ENCODE measurements at regions not wholly inside any gene's neighbourhood (a gene's known extent, or its start where the extent isn't known, plus 50 kb on each side); places are given as distances from the start of the nearest gene placed in this dataset.

- DNase-seq = no peak
- H3K4me1 ChIP-seq (ENCODE audit: control extremely low read depth in 1 of 4, control insufficient read depth in 4 of 4, insufficient read depth in 4 of 4, low read length in 3 of 4) = no peaks in the 10 kb centered on the region
- no peak overlapping the region for H3K27ac ChIP-seq (ENCODE audit: insufficient read depth in 1 of 2, low read depth in 1 of 2, low read length in 2 of 2, poor library complexity in 1 of 2, severe bottlenecking in 2 of 2)
- H3K4me3 ChIP-seq (ENCODE audit: control insufficient read depth in 1 of 7, extremely low read depth in 1 of 7, insufficient read depth in 4 of 7, low read depth in 2 of 7, low read length in 6 of 7) = no peak overlapping the region
- H3K9me3 ChIP-seq (ENCODE audit: control extremely low read depth in 1 of 5, control insufficient read depth in 4 of 5, insufficient read depth in 2 of 5, low read depth in 1 of 5, low read length in 4 of 5) = no peaks in the 10 kb centered on the region
- POLR2A ChIA-PET = no interaction called here
- no peaks in the 10 kb centered on the region for H3K27me3 ChIP-seq (replicated peaks in 2 of 5; ENCODE audit: control insufficient read depth in 4 of 5, insufficient read depth in 5 of 5, low read length in 4 of 5)
- CTCF ChIA-PET = no interaction called here
- no peaks in the 10 kb centered on the region for H3K36me3 ChIP-seq (ENCODE audit: control insufficient read depth in 4 of 4, insufficient read depth in 4 of 4, low read length in 3 of 4)
- WGBS (ENCODE audit: insufficient coverage) = 100% methylated on average over 1 of the region's 3 CpGs
These were observed 1122.7 kb upstream of the PIK3C3 start for GRCh38 chr18:40832362-40832761.

DNA sequence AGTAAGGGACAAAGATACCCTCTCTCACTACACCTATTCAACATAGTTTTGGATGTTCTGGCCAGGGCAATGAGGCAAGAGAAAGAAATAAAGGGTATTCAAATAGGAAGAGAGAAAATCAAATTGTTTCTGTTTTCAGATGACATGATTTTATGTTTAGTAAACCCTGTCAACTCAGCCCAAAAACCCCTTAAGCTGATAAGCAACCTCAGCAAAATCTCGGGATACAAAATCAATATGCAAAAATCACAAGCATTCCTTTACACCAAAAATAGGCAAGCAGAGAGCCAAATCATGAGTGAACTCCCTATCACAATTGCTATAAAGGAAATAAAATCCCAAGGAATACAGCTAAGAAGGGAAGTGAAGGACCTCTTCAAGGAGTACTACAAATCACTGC is 1130.7 kb upstream of the PIK3C3 start:
- no peaks in the 10 kb centered on the region for H3K27me3 ChIP-seq (replicated peaks in 2 of 5; ENCODE audit: control insufficient read depth in 4 of 5, insufficient read depth in 5 of 5, low read length in 4 of 5)
- POLR2A ChIA-PET = no interaction called here

GRCh38 chr18:40821596-40822243 is 1133.3 kb upstream of the PIK3C3 start:
- no peaks in the 10 kb centered on the region for H3K36me3 ChIP-seq (ENCODE audit: control insufficient read depth in 4 of 4, insufficient read depth in 4 of 4, low read length in 3 of 4)
- H3K4me1 ChIP-seq (ENCODE audit: control extremely low read depth in 1 of 4, control insufficient read depth in 4 of 4, insufficient read depth in 4 of 4, low read length in 3 of 4) = no peaks in the 10 kb centered on the region
- H3K27me3 ChIP-seq (replicated peaks in 2 of 5; ENCODE audit: control insufficient read depth in 4 of 5, insufficient read depth in 5 of 5, low read length in 4 of 5) = no peaks in the 10 kb centered on the region
- H3K4me3 ChIP-seq (ENCODE audit: control insufficient read depth in 1 of 7, extremely low read depth in 1 of 7, insufficient read depth in 4 of 7, low read depth in 2 of 7, low read length in 6 of 7) = no peak overlapping the region
- 90% methylated on average over 5 of the region's 6 CpGs for WGBS (ENCODE audit: insufficient coverage)
- ChIA-PET POLR2A (no interaction called here), CTCF (no interaction called here)
- no peak overlapping the region for H3K27ac ChIP-seq (ENCODE audit: insufficient read depth in 1 of 2, low read depth in 1 of 2, low read length in 2 of 2, poor library complexity in 1 of 2, severe bottlenecking in 2 of 2)
- H3K9me3 ChIP-seq (ENCODE audit: control extremely low read depth in 1 of 5, control insufficient read depth in 4 of 5, insufficient read depth in 2 of 5, low read depth in 1 of 5, low read length in 4 of 5) = no peaks in the 10 kb centered on the region
- no peak for DNase-seq

More for the DNA sequence above, 1130.7 kb upstream of the PIK3C3 start:
- CTCF ChIA-PET = no interaction called here
- WGBS (ENCODE audit: insufficient coverage) = no CpG with 5 or more reads among the region's 1 CpG
- H3K4me3 ChIP-seq (ENCODE audit: control insufficient read depth in 1 of 7, extremely low read depth in 1 of 7, insufficient read depth in 4 of 7, low read depth in 2 of 7, low read length in 6 of 7) = no peak overlapping the region
- no peak for DNase-seq
- H3K4me1 ChIP-seq (ENCODE audit: control extremely low read depth in 1 of 4, control insufficient read depth in 4 of 4, insufficient read depth in 4 of 4, low read length in 3 of 4) = no peaks in the 10 kb centered on the region
- H3K36me3 ChIP-seq (ENCODE audit: control insufficient read depth in 4 of 4, insufficient read depth in 4 of 4, low read length in 3 of 4) = no peaks in the 10 kb centered on the region
- H3K27ac ChIP-seq (ENCODE audit: insufficient read depth in 1 of 2, low read depth in 1 of 2, low read length in 2 of 2, poor library complexity in 1 of 2, severe bottlenecking in 2 of 2) = no peak overlapping the region
- no peaks in the 10 kb centered on the region for H3K9me3 ChIP-seq (ENCODE audit: control extremely low read depth in 1 of 5, control insufficient read depth in 4 of 5, insufficient read depth in 2 of 5, low read depth in 1 of 5, low read length in 4 of 5)

DNA sequence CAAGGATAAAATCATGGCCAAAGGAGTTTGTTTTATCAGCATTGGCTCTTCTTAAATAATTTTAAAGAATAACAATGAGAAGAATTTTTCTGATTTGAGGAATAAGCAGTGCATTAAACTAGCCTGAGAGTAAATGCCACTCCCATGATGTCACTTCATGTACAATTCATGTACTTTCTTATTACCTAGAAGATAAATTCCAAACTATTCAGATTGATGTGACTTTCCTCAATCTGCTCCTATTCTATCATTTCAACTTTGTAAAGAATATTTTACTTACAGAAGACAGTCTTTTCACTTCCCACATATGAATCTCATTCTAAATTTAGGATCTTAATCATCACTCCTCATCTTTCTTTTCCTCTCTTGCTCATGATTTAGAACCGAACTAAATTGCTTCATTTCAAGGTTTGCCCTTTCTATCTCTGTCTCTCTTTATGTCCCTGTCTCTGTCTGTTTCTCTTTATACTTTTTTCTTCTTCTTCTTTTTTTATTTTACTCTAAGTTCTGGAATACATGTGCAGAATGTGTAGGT is 1142.0 kb upstream of the PIK3C3 start:
- POLR2A ChIA-PET = no interaction called here
- no peaks in the 10 kb centered on the region for H3K4me1 ChIP-seq (ENCODE audit: control extremely low read depth in 1 of 4, control insufficient read depth in 4 of 4, insufficient read depth in 4 of 4, low read length in 3 of 4)
- no peaks in the 10 kb centered on the region for H3K36me3 ChIP-seq (ENCODE audit: control insufficient read depth in 4 of 4, insufficient read depth in 4 of 4, low read length in 3 of 4)
- WGBS (ENCODE audit: insufficient coverage) = 100% methylated on average over 1 of the region's 1 CpG
- CTCF ChIA-PET = no interaction called here
- DNase-seq = no peak
- H3K9me3 ChIP-seq (ENCODE audit: control extremely low read depth in 1 of 5, control insufficient read depth in 4 of 5, insufficient read depth in 2 of 5, low read depth in 1 of 5, low read length in 4 of 5) = no peaks in the 10 kb centered on the region
- H3K27ac ChIP-seq (ENCODE audit: insufficient read depth in 1 of 2, low read depth in 1 of 2, low read length in 2 of 2, poor library complexity in 1 of 2, severe bottlenecking in 2 of 2) = no peak overlapping the region
- H3K4me3 ChIP-seq (ENCODE audit: control insufficient read depth in 1 of 7, extremely low read depth in 1 of 7, insufficient read depth in 4 of 7, low read depth in 2 of 7, low read length in 6 of 7) = no peak overlapping the region
- no peaks in the 10 kb centered on the region for H3K27me3 ChIP-seq (replicated peaks in 2 of 5; ENCODE audit: control insufficient read depth in 4 of 5, insufficient read depth in 5 of 5, low read length in 4 of 5)

GRCh38 chr18:40810372-40810771 is 1144.7 kb upstream of the PIK3C3 start:
- no peak overlapping the region for H3K27ac ChIP-seq (ENCODE audit: insufficient read depth in 1 of 2, low read depth in 1 of 2, low read length in 2 of 2, poor library complexity in 1 of 2, severe bottlenecking in 2 of 2)
- no peaks in the 10 kb centered on the region for H3K4me1 ChIP-seq (ENCODE audit: control extremely low read depth in 1 of 4, control insufficient read depth in 4 of 4, insufficient read depth in 4 of 4, low read length in 3 of 4)
- ChIA-PET POLR2A (no interaction called here), CTCF (no interaction called here)
- no peaks in the 10 kb centered on the region for H3K9me3 ChIP-seq (ENCODE audit: control extremely low read depth in 1 of 5, control insufficient read depth in 4 of 5, insufficient read depth in 2 of 5, low read depth in 1 of 5, low read length in 4 of 5)
- H3K27me3 ChIP-seq (replicated peaks in 2 of 5; ENCODE audit: control insufficient read depth in 4 of 5, insufficient read depth in 5 of 5, low read length in 4 of 5) = no peaks in the 10 kb centered on the region
- H3K4me3 ChIP-seq (ENCODE audit: control insufficient read depth in 1 of 7, extremely low read depth in 1 of 7, insufficient read depth in 4 of 7, low read depth in 2 of 7, low read length in 6 of 7) = no peak overlapping the region
- DNase-seq = no peak
- no peaks in the 10 kb centered on the region for H3K36me3 ChIP-seq (ENCODE audit: control insufficient read depth in 4 of 4, insufficient read depth in 4 of 4, low read length in 3 of 4)

DNA sequence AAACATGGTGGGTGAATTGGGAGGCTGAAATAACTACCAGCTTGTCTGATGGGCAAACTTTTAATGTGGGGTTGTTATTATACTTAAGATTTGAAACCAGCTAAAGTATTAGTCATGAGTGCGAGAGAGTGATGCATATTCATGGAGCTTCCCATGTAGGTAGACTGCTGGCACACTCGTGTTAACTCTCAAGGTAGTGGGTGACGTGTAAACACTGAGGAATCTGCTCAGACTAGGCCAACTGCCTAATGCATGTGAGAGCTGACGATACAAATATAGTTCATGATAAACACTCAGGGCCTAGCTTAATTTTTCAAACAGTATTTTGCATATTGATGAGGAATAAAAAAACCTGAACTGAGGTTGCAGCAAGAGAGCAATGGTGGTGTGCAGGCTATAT is 1165.7 kb upstream of the PIK3C3 start:
- Histone ChIP-seq H3K27ac (ENCODE audit: insufficient read depth in 1 of 2, low read depth in 1 of 2, low read length in 2 of 2, poor library complexity in 1 of 2, severe bottlenecking in 2 of 2) (no peak overlapping the region), H3K4me3 (ENCODE audit: control insufficient read depth in 1 of 7, extremely low read depth in 1 of 7, insufficient read depth in 4 of 7, low read depth in 2 of 7, low read length in 6 of 7) (no peak overlapping the region), H3K9me3 (ENCODE audit: control extremely low read depth in 1 of 5, control insufficient read depth in 4 of 5, insufficient read depth in 2 of 5, low read depth in 1 of 5, low read length in 4 of 5) (no peaks in the 10 kb centered on the region), H3K27me3 (replicated peaks in 2 of 5; ENCODE audit: control insufficient read depth in 4 of 5, insufficient read depth in 5 of 5, low read length in 4 of 5) (no peaks in the 10 kb centered on the region), H3K4me1 (ENCODE audit: control extremely low read depth in 1 of 4, control insufficient read depth in 4 of 4, insufficient read depth in 4 of 4, low read length in 3 of 4) (no peaks in the 10 kb centered on the region), H3K36me3 (ENCODE audit: control insufficient read depth in 4 of 4, insufficient read depth in 4 of 4, low read length in 3 of 4) (no peaks in the 10 kb centered on the region)
- ChIA-PET POLR2A (no interaction called here), CTCF (no interaction called here)
- no peak for DNase-seq
- WGBS (ENCODE audit: insufficient coverage) = 100% methylated on average over 2 of the region's 4 CpGs

- DNase-seq = no peak
- POLR2A ChIA-PET = no interaction called here
- no peaks in the 10 kb centered on the region for H3K4me1 ChIP-seq (ENCODE audit: control extremely low read depth in 1 of 4, control insufficient read depth in 4 of 4, insufficient read depth in 4 of 4, low read length in 3 of 4)
- CTCF ChIA-PET = no interaction called here
- H3K27me3 ChIP-seq (replicated peaks in 2 of 5; ENCODE audit: control insufficient read depth in 4 of 5, insufficient read depth in 5 of 5, low read length in 4 of 5) = no peaks in the 10 kb centered on the region
- no CpG with 5 or more reads among the region's 3 CpGs for WGBS (ENCODE audit: insufficient coverage)
- no peaks in the 10 kb centered on the region for H3K36me3 ChIP-seq (ENCODE audit: control insufficient read depth in 4 of 4, insufficient read depth in 4 of 4, low read length in 3 of 4)
- no peaks in the 10 kb centered on the region for H3K9me3 ChIP-seq (ENCODE audit: control extremely low read depth in 1 of 5, control insufficient read depth in 4 of 5, insufficient read depth in 2 of 5, low read depth in 1 of 5, low read length in 4 of 5)
- no peak overlapping the region for H3K27ac ChIP-seq (ENCODE audit: insufficient read depth in 1 of 2, low read depth in 1 of 2, low read length in 2 of 2, poor library complexity in 1 of 2, severe bottlenecking in 2 of 2)
- H3K4me3 ChIP-seq (ENCODE audit: control insufficient read depth in 1 of 7, extremely low read depth in 1 of 7, insufficient read depth in 4 of 7, low read depth in 2 of 7, low read length in 6 of 7) = no peak overlapping the region
These were observed 1172.4 kb upstream of the PIK3C3 start for GRCh38 chr18:40782453-40783130.
